ENCODE measurements at regions not wholly inside any gene's neighbourhood (a gene's known extent, or its start where the extent isn't known, plus 50 kb on each side); places are given as distances from the start of the nearest gene placed in this dataset.

GRCh38 chrX:39667191-39667590 is 430.6 kb downstream of the BCOR start:
- Mint-ChIP-seq H3K4me1 (ENCODE audit: low read depth) (peaks cover 3% of the 10 kb centered on the region), H3K4me3 (ENCODE audit: low read depth) (no peak overlapping the region), H3K27ac (no peak overlapping the region), H3K36me3 (ENCODE audit: insufficient read depth) (no peaks in the 10 kb centered on the region), H3K9me3 (ENCODE audit: low read depth) (peaks cover 9% of the 10 kb centered on the region), H3K27me3 (peaks cover 3% of the 10 kb centered on the region)
- TF ChIP-seq CTCF (IDR thresholded peaks at IDR 0.05; ENCODE audit: unreplicated experiment): no peak
- DNase-seq (ENCODE audit: low spot score, unreplicated experiment): no peak

DNA sequence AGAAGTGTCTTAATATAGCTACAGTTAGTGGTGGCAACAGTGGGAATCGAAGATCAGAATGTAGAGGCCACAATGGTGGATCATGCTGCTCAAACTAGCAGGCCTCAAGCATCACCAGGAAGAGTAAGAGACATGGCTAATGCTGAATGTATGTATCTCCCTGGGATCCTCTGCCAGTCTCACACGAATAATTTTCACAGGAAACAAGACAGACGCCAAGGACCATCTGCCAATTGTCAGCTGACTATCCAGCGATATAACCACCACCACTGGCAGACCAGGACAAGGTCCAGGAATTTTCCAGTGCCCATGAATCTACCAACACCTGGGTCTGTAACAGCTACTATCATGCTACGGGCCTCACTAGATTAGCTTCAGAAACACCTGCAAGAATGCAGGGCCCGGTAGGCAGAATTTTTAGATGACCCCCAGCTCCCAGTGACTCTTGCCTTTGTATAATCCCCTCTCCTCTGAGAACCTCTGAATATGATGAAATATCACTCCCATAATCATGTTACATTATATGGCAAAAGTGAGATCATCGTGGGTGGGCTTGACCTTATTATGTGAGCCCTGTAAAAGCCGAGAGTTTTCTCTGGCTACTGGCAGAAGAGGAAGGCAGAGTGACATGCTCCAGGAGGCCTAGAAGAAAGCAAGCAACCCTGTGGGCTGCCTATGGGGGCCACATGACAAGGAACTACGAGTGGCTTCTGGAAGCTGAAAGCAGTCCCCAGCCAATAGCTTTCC is 429.8 kb downstream of the BCOR start:
- no peak for DNase-seq (ENCODE audit: low spot score, unreplicated experiment)
- no peak overlapping the region for H3K27ac Mint-ChIP-seq
- peaks cover 9% of the 10 kb centered on the region for H3K9me3 Mint-ChIP-seq (ENCODE audit: low read depth)
- H3K4me3 Mint-ChIP-seq (ENCODE audit: low read depth): no peak overlapping the region
- no peak for TF ChIP-seq CTCF (IDR thresholded peaks at IDR 0.05; ENCODE audit: unreplicated experiment)
- peaks cover 3% of the 10 kb centered on the region for H3K27me3 Mint-ChIP-seq
- H3K4me1 Mint-ChIP-seq (ENCODE audit: low read depth): peaks cover 3% of the 10 kb centered on the region
- H3K36me3 Mint-ChIP-seq (ENCODE audit: insufficient read depth): no peaks in the 10 kb centered on the region

GRCh38 chrX:39669668-39670067 is 428.1 kb downstream of the BCOR start:
- no peak overlapping the region for H3K27ac Mint-ChIP-seq

DNA sequence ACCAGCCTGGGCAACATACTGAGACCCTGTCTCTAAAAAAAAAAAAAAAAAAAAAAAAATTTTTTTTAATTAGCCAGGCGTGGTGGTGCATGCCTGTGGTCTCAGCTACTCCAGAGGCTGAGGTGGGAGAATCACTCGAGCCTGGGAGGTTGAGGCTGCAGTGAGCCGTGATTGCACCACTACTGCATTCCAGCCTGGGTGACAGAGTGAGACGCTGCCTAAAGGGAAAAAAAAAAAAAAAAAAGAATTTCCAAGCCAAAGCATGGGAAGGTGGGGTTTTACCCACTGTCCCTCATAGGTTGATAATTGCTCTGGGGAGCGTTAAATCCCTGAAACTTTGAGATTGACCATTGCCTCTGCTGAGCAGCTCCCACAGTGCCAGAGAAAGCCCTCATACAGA is 427.5 kb downstream of the BCOR start:
- Mint-ChIP-seq H3K27ac (no peak overlapping the region), H3K4me1 (ENCODE audit: low read depth) (peaks cover 3% of the 10 kb centered on the region)

More at GRCh38 chrX:39669668-39670067, 428.1 kb downstream of the BCOR start:
- peaks cover 9% of the 10 kb centered on the region for H3K9me3 Mint-ChIP-seq (ENCODE audit: low read depth)
- DNase-seq (ENCODE audit: low spot score, unreplicated experiment): no peak
- H3K4me3 Mint-ChIP-seq (ENCODE audit: low read depth): no peak overlapping the region
- H3K4me1 Mint-ChIP-seq (ENCODE audit: low read depth): peaks cover 3% of the 10 kb centered on the region
- H3K36me3 Mint-ChIP-seq (ENCODE audit: insufficient read depth): no peaks in the 10 kb centered on the region
- peaks cover 6% of the 10 kb centered on the region for H3K27me3 Mint-ChIP-seq
- no peak for TF ChIP-seq CTCF (IDR thresholded peaks at IDR 0.05; ENCODE audit: unreplicated experiment)

GRCh38 chrX:39672405-39672804 is 425.4 kb downstream of the BCOR start:
- peaks cover 13% of the 10 kb centered on the region for H3K9me3 Mint-ChIP-seq (ENCODE audit: low read depth)
- H3K4me1 Mint-ChIP-seq (ENCODE audit: low read depth): peaks cover 3% of the 10 kb centered on the region
- H3K27me3 Mint-ChIP-seq: peaks cover 9% of the 10 kb centered on the region
- no peaks in the 10 kb centered on the region for H3K36me3 Mint-ChIP-seq (ENCODE audit: insufficient read depth)
- no peak for DNase-seq (ENCODE audit: low spot score, unreplicated experiment)
- H3K27ac Mint-ChIP-seq: no peak overlapping the region
- TF ChIP-seq CTCF (IDR thresholded peaks at IDR 0.05; ENCODE audit: unreplicated experiment): no peak
- H3K4me3 Mint-ChIP-seq (ENCODE audit: low read depth): no peak overlapping the region

More for the DNA sequence above, 427.5 kb downstream of the BCOR start:
- no peaks in the 10 kb centered on the region for H3K36me3 Mint-ChIP-seq (ENCODE audit: insufficient read depth)
- peaks cover 6% of the 10 kb centered on the region for H3K27me3 Mint-ChIP-seq
- no peak for TF ChIP-seq CTCF (IDR thresholded peaks at IDR 0.05; ENCODE audit: unreplicated experiment)
- H3K9me3 Mint-ChIP-seq (ENCODE audit: low read depth): peaks cover 9% of the 10 kb centered on the region
- H3K4me3 Mint-ChIP-seq (ENCODE audit: low read depth): no peak overlapping the region
- DNase-seq (ENCODE audit: low spot score, unreplicated experiment): no peak
